ENCODE measurements at regions not wholly inside any gene's neighbourhood (a gene's known extent, or its start where the extent isn't known, plus 50 kb on each side); places are given as distances from the start of the nearest gene placed in this dataset.

GRCh38 chr1:88593358-88593757 is 90.7 kb upstream of the PKN2 start:
- TF ChIP-seq CTCF (IDR thresholded peaks at IDR 0.05) (no peak), POLR2A (IDR thresholded peaks at IDR 0.05) (no peak), EP300 (IDR thresholded peaks at IDR 0.05; ENCODE audit: low read depth) (no peak), POLR2AphosphoS5 (IDR thresholded peaks at IDR 0.05) (no peak)
